Mucosa of rectum (tissue), 2 donors: ENCODE measurements at regions not wholly inside any gene's neighbourhood (a gene's known extent, or its start where the extent isn't known, plus 50 kb on each side); places are given as distances from the start of the nearest gene placed in this dataset.
"Not testable (repeated sequence)": the region's sequence is repeated elsewhere in the genome, so short reads cannot be mapped to it uniquely, and the experiment has no call there.

Experiments used
- H3K27ac ChIP-seq, 2 donors: one replicate each; pipeline ENCODE4 v1.7.0; 2013; ENCODE audit warnings: inconsistent platforms in 2 of 2, low read depth in 2 of 2, low read length in 2 of 2
- H3K27me3 ChIP-seq, 2 donors: one replicate each; pipeline ENCODE4 v1.7.0; 2013; ENCODE audit warnings: low read length in 2 of 2; ENCODE audit not compliant: control insufficient read depth in 2 of 2, insufficient read depth in 2 of 2
- H3K36me3 ChIP-seq, 2 donors: one replicate each; pipeline ENCODE4 v1.7.0; 2013; ENCODE audit warnings: low read length in 2 of 2; ENCODE audit not compliant: control insufficient read depth in 2 of 2, insufficient read depth in 2 of 2
- H3K4me1 ChIP-seq, 2 donors: one replicate each; pipeline ENCODE4 v1.7.0; 2013; ENCODE audit warnings: low read length in 2 of 2, mild to moderate bottlenecking in 1 of 2; ENCODE audit not compliant: control insufficient read depth in 2 of 2, insufficient read depth in 2 of 2
- H3K4me3 ChIP-seq, 2 donors: one replicate each; pipeline ENCODE4 v1.7.0; 2013; ENCODE audit warnings: low read length in 2 of 2
- H3K9ac ChIP-seq, 2 donors: one replicate each; pipeline ENCODE4 v1.7.0; 2013; ENCODE audit warnings: low read length in 2 of 2, low read depth in 1 of 2, mild to moderate bottlenecking in 1 of 2
- H3K9me3 ChIP-seq, 2 donors: one replicate each; pipeline ENCODE4 v1.7.0; 2013; ENCODE audit warnings: low read length in 2 of 2; ENCODE audit not compliant: control insufficient read depth in 2 of 2
- donor health status: healthy.
- donor health status: Normal muscosa, but diverticular disease.

DNA sequence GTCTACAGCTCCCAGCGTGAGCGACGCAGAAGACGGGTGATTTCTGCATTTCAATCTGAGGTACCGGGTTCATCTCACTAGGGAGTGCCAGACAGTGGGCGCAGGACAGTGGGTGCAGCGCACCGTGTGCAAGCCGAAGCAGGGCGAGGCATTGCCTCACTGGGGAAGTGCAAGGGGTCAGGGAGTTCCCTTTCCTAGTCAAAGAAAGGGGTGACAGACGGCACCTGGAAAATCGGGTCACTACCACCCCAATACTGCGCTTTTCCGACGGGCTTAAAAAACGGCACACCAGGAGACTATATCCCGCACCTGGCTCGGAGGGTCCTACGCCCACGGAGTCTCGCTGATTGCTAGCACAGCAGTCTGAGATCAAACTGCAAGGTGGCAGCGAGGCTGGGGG lies 95.6 kb downstream of the GPX5 start:
- not testable (repeated sequence) for H3K27me3 ChIP-seq, H3K4me1 ChIP-seq

DNA sequence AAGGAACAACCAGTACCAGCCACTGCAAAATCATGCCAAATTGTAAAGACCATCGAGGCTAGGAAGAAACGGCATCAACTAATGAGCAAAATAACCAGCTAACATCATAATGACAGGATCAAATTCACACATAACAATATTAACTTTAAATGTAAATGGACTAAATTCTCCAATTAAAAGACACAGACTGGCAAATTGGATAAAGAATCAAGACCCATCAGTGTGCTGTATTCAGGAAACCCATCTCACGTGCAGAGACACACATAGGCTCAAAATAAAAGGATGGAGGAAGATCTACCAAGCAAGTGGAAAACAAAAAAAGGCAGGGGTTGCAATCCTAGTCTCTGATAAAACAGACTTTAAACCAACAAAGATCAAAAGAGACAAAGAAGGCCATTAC lies 97.6 kb downstream of the GPX5 start:
- not testable (repeated sequence) for H3K9ac ChIP-seq, H3K9me3 ChIP-seq, H3K4me1 ChIP-seq, H3K36me3 ChIP-seq, H3K27me3 ChIP-seq, H3K4me3 ChIP-seq, H3K27ac ChIP-seq

More for the DNA sequence above, 95.6 kb downstream of the GPX5 start:
- not testable (repeated sequence) for H3K27ac ChIP-seq, H3K36me3 ChIP-seq, H3K9me3 ChIP-seq, H3K4me3 ChIP-seq, H3K9ac ChIP-seq

DNA sequence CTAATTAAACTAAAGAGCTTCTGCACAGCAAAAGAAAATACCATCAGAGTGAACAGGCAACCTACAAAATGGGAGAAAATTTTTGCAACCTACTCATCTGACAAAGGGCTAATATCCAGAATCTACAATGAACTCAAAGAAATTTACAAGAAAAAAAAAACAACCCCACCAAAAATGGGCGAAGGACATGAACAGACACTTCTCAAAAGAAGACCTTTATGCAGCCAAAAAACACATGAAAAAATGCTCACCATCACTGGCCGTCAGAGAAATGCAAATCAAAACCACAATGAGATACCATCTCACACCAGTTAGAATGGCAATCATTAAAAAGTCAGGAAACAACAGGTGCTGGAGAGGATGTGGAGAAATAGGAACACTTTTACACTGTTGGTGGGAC lies 100.7 kb downstream of the GPX5 start:
- not testable (repeated sequence) for H3K27me3 ChIP-seq, H3K9ac ChIP-seq, H3K4me1 ChIP-seq, H3K36me3 ChIP-seq, H3K9me3 ChIP-seq, H3K27ac ChIP-seq, H3K4me3 ChIP-seq

DNA sequence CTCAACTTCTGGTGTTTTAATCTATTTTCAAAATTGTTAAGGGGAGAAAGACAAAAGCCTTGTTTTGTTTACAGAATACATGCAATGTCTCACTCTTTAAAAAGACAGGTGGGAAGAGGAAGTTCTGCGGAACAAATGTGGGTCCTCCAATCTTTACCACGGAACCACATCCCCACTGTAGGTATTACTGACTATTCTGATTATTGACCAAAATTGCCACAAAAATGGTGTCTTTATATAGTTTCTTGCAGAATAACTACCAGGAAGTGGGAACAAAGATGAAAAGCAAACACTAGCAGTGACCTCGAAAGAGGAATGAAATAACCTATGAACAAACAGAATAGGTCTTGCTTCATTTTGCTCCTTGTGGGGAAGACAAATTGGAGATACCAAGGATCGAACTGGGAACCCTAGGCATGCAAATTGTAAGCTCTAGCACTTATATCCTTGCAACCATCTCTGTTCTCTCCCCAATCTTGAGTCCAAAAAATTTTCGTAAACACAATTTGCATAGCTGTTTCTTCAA lies 106.7 kb downstream of the GPX5 start:
- Histone ChIP-seq H3K27ac (no peak overlapping the region), H3K4me1 (no peaks in the 10 kb centered on the region), H3K27me3 (peaks cover 27 to 30% of the 10 kb centered on the region in 2 donors), H3K9ac (no peak overlapping the region), H3K9me3 (peaks cover 0 to 3% of the 10 kb centered on the region in 2 donors), H3K36me3 (no peaks in the 10 kb centered on the region), H3K4me3 (no peak overlapping the region)

DNA sequence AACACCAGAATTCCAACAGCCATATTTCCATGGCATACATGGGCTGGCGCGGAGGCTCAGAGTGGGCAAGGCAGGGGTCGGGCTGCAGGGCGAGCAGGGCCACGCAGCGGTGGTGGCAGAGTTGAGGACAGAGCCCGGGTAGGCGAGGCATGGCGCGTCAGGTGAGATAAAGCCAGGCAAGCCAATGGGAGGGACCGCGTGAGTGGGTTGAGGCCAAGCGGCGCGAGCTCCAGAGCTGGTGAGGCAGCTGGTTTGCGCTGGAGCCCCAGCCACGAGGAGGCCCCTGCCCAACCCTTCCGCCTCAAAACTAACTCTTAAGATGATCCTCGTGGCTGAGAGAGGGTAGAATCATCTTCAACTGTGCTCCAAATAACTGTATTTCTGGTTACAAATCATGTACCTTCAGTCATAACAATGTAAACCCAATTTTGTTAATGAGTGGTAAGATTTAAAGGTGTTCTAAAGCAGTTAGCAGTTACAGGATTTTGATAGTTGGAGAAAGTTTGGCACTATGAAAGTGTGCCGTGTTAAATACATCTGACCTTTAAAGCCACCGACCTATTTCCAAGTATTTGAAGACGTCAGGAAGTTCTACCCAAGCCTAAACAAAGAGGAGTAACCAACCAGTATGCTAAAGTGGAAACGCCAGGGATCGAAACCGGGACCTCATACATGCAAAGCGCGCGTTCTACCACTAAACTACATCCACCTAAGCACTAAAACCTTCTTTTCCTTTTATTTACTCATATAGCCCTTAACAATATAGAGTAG lies 107.9 kb downstream of the GPX5 start:
- no peak overlapping the region for H3K27ac ChIP-seq
- H3K9ac ChIP-seq, result no peak overlapping the region
- no peaks in the 10 kb centered on the region for H3K4me1 ChIP-seq
- H3K4me3 ChIP-seq, result no peak overlapping the region
- no peaks in the 10 kb centered on the region for H3K9me3 ChIP-seq
- peaks cover 29 to 30% of the 10 kb centered on the region in 2 donors for H3K27me3 ChIP-seq
- H3K36me3 ChIP-seq, result no peaks in the 10 kb centered on the region

DNA sequence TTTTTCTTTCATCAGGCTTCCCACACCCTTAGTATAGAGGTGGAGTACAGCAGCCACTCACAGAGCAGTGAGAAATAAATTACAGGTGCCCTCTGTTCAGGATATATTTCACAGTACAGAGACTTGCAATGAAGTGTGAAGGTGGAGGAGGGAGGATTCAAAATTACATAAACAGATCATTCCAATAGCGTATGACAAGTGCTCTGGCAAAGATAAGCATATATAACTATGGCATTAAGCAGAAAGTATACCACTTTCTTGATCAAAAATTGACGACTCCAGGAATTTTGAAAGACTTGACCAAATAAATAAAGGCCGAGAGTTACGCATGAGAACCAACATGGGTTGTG lies 108.7 kb downstream of the GPX5 start:
- no peaks in the 10 kb centered on the region for H3K36me3 ChIP-seq
- H3K27me3 ChIP-seq, result peaks cover 29 to 30% of the 10 kb centered on the region in 2 donors
- H3K9ac ChIP-seq, result no peak overlapping the region
- H3K9me3 ChIP-seq, result no peaks in the 10 kb centered on the region
- no peak overlapping the region for H3K4me3 ChIP-seq
- no peaks in the 10 kb centered on the region for H3K4me1 ChIP-seq
- H3K27ac ChIP-seq, result no peak overlapping the region

DNA sequence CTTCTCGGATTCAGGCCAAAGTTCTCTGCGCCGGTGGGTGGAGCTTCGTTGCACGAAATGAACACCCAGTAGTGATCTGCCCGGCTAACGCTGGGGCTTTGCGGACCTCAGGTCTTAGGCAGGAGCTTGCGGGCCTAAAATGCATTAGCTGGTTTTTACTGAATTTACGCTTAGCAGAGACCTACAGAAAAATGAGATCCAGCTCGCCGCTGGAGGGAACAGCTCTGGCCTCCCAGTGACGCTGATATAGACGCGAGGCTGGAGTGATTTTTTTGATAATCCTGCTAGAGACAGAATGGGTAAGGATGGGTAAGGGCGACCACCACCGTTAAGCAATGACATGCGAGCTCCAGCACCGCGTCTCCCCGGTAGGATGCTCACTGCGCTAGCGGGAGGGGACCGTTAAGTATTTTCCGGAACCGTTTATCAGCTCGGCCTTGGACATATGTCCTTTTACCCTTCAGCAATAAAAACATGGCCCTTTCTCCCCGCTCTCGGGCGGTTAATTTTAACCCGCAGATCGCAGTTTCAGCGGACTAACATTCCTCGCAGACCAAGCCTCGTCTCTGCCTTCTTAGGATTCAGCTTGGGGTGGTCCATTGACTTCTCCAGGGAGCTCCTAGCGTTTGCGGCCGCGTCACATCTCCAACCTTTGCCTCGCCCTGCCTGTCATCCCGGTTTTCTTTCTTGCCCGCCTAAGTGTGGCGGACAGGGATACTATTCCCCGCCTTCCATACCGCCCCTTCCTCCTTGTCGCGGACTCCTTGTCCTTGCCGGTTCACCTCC lies 109.3 kb downstream of the GPX5 start:
- no peaks in the 10 kb centered on the region for H3K4me1 ChIP-seq
- no peaks in the 10 kb centered on the region for H3K36me3 ChIP-seq
- peaks cover 29 to 30% of the 10 kb centered on the region in 2 donors for H3K27me3 ChIP-seq
- H3K4me3 ChIP-seq, result peak overlapping the region; percentile 30 to 48
- H3K27ac ChIP-seq, result no peak overlapping the region
- no peaks in the 10 kb centered on the region for H3K9me3 ChIP-seq
- H3K9ac ChIP-seq, result no peak overlapping the region

DNA sequence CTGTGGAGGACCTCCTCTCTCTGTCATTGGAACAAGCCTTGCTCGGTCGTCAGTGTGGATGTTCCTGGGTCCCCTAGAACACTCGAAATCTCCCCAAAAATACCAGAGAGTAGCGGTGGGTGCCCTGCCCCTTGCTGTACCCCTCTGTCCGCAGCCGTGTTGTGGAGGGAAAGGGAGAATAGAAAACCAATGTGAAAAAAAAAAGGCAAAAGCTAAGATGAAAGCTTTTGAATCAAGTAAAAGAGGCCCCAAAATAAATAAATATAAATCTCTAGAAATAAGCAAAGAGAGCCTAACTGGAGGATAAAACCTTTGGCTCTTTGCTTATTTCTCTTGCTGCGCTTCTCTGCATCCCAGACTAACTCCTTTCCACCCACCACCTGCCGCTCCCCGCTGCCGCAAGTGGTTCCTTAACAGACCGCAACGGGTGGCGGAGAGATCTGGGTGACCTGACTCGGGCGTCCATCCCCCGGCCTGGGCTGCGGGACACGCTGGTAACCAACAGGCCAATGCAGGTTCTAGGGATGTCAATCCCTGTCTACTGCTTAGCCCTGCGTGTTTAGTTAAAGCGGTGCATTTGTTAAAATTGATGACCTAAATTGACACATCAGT lies 110.0 kb downstream of the GPX5 start:
- no peaks in the 10 kb centered on the region for H3K36me3 ChIP-seq
- peak overlapping the region in 1 of 2 donors; percentile 48 for H3K4me3 ChIP-seq
- H3K27ac ChIP-seq, result no peak overlapping the region
- H3K9ac ChIP-seq, result no peak overlapping the region
- no peaks in the 10 kb centered on the region for H3K4me1 ChIP-seq
- H3K27me3 ChIP-seq, result peaks cover 29 to 30% of the 10 kb centered on the region in 2 donors
- H3K9me3 ChIP-seq, result no peaks in the 10 kb centered on the region

DNA sequence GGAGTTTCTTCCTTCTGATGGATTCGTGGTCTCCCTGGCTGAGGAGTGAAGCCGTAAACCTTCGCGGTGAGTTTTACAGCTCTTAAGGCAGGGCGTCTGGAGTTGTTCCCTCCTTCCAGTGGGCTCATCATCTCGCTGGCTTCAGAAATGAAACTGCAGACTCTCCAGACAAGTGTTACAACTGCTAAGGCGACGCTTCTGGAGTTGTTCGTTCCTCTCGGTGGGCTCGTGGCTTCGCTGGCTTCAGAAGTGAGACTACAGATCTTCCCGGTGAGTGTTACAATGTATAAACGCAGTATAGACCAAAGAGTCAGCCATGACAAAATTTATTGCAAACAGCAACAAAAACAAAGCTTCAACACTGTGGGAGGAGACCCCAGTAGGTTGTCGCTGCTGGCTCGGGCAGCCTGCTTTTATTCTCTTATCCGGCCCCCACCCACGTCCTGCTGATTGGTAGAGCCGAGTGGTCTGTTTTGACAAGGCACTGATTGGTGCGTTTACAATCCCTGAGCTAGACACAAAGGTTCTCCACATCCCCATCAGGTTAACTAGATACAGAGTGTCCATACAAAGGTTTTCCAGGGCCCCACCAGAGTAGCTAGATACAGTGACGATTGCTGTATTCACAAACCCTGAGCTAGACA lies 113.2 kb downstream of the GPX5 start:
- Histone ChIP-seq H3K4me3 (no peak overlapping the region), H3K27me3 (peaks cover 24% of the 10 kb centered on the region in 2 donors), H3K9ac (no peak overlapping the region)

More for the DNA sequence above, 113.2 kb downstream of the GPX5 start:
- Histone ChIP-seq H3K4me1 (no peaks in the 10 kb centered on the region), H3K36me3 (no peaks in the 10 kb centered on the region), H3K27ac (no peak overlapping the region), H3K9me3 (no peaks in the 10 kb centered on the region)
